ENCODE measurements at regions not wholly inside any gene's neighbourhood (a gene's known extent, or its start where the extent isn't known, plus 50 kb on each side); places are given as distances from the start of the nearest gene placed in this dataset.

- no peak for TF ChIP-seq CTCF (IDR thresholded peaks at IDR 0.05; ENCODE audit: low read depth, low read length)
- no peak for TF ChIP-seq MYC (IDR thresholded peaks at IDR 0.05; ENCODE audit: low read depth, low read length)
- TF ChIP-seq MAX (IDR thresholded peaks at IDR 0.05; ENCODE audit: low read depth, low read length): no peak
- no peak for TF ChIP-seq POLR2A (IDR thresholded peaks at IDR 0.05; ENCODE audit: extremely low read depth, insufficient read length)
- no peak overlapping the region for H3K4me3 ChIP-seq (ENCODE audit: low read depth, low read length)
- no peak for DNase-seq (ENCODE audit: low read depth)
Observed at GRCh38 chr15:98025237-98025636, 64.7 kb downstream of the ARRDC4 start.

GRCh38 chr15:98034731-98035130, 74.2 kb downstream of the ARRDC4 start:
- TF ChIP-seq CTCF (IDR thresholded peaks at IDR 0.05; ENCODE audit: low read depth, low read length) (no peak), MAX (IDR thresholded peaks at IDR 0.05; ENCODE audit: low read depth, low read length) (no peak), MYC (IDR thresholded peaks at IDR 0.05; ENCODE audit: low read depth, low read length) (no peak), POLR2A (IDR thresholded peaks at IDR 0.05; ENCODE audit: extremely low read depth, insufficient read length) (no peak)
- no peak for DNase-seq (ENCODE audit: low read depth)
- no peak overlapping the region for H3K4me3 ChIP-seq (ENCODE audit: low read depth, low read length)

- H3K4me3 ChIP-seq (ENCODE audit: low read depth, low read length): no peak overlapping the region
- no peak for TF ChIP-seq MAX (IDR thresholded peaks at IDR 0.05; ENCODE audit: low read depth, low read length)
- TF ChIP-seq CTCF (IDR thresholded peaks at IDR 0.05; ENCODE audit: low read depth, low read length): no peak
- no peak for TF ChIP-seq MYC (IDR thresholded peaks at IDR 0.05; ENCODE audit: low read depth, low read length)
- no peak for TF ChIP-seq POLR2A (IDR thresholded peaks at IDR 0.05; ENCODE audit: extremely low read depth, insufficient read length)
- no peak for DNase-seq (ENCODE audit: low read depth)
Observed at GRCh38 chr15:98035134-98035533, 74.6 kb downstream of the ARRDC4 start.

GRCh38 chr15:98035577-98036010, 75.1 kb downstream of the ARRDC4 start:
- TF ChIP-seq MAX (IDR thresholded peaks at IDR 0.05; ENCODE audit: low read depth, low read length): no peak
- no peak for TF ChIP-seq MYC (IDR thresholded peaks at IDR 0.05; ENCODE audit: low read depth, low read length)
- TF ChIP-seq POLR2A (IDR thresholded peaks at IDR 0.05; ENCODE audit: extremely low read depth, insufficient read length): no peak
- TF ChIP-seq CTCF (IDR thresholded peaks at IDR 0.05; ENCODE audit: low read depth, low read length): no peak
- no peak for DNase-seq (ENCODE audit: low read depth)
- no peak overlapping the region for H3K4me3 ChIP-seq (ENCODE audit: low read depth, low read length)

- no peak for TF ChIP-seq CTCF (IDR thresholded peaks at IDR 0.05; ENCODE audit: low read depth, low read length)
- no peak for TF ChIP-seq MAX (IDR thresholded peaks at IDR 0.05; ENCODE audit: low read depth, low read length)
- no peak for TF ChIP-seq POLR2A (IDR thresholded peaks at IDR 0.05; ENCODE audit: extremely low read depth, insufficient read length)
- no peak for TF ChIP-seq MYC (IDR thresholded peaks at IDR 0.05; ENCODE audit: low read depth, low read length)
- DNase-seq (ENCODE audit: low read depth): no peak
Observed at GRCh38 chr15:98039596-98039995, 79.1 kb downstream of the ARRDC4 start.

GRCh38 chr15:98040146-98040545, 79.6 kb downstream of the ARRDC4 start:
- TF ChIP-seq MYC (IDR thresholded peaks at IDR 0.05; ENCODE audit: low read depth, low read length) (no peak), POLR2A (IDR thresholded peaks at IDR 0.05; ENCODE audit: extremely low read depth, insufficient read length) (no peak), CTCF (IDR thresholded peaks at IDR 0.05; ENCODE audit: low read depth, low read length) (no peak), MAX (IDR thresholded peaks at IDR 0.05; ENCODE audit: low read depth, low read length) (no peak)
- no peak overlapping the region for H3K4me3 ChIP-seq (ENCODE audit: low read depth, low read length)
- no peak for DNase-seq (ENCODE audit: low read depth)

More at GRCh38 chr15:98039596-98039995, 79.1 kb downstream of the ARRDC4 start:
- no peak overlapping the region for H3K4me3 ChIP-seq (ENCODE audit: low read depth, low read length)

Measured in NB4 (cell line).